ENCODE measurements at regions not wholly inside any gene's neighbourhood (a gene's known extent, or its start where the extent isn't known, plus 50 kb on each side); places are given as distances from the start of the nearest gene placed in this dataset.

DNA sequence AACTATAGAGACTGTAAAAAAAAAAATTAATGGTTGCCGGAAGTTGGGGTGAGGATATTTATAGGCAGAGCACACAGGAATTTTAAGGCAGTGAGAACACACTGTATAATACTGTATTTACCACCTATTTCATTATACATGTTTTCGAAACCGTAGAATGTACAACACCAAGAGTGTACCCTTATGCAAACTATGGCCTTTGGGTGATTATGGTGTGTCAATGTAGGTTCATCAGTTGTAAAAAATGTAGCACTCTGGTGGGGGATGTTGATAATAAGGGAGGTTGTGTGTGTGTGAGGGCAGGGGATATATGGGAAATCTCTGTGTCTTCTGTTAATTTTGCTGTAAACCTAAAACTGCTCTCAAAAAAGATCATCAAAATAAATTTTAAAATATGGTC, 791.7 kb upstream of the CDH10 start:
- H3K27me3 ChIP-seq (ENCODE audit: low read length) = no peaks in the 10 kb centered on the region
- intact Hi-C loops (cut with micrococcal nuclease) = no loop called here
- no peaks in the 10 kb centered on the region for H4K20me1 ChIP-seq (ENCODE audit: low read length)
- BruUV-seq (replicated peaks) = no TSS peak
- H3K79me2 ChIP-seq (ENCODE audit: low read length) = no peaks in the 10 kb centered on the region
- H3K9me3 ChIP-seq (ENCODE audit: low read length) = no peaks in the 10 kb centered on the region
- H3K9me2 ChIP-seq (replicated peaks; ENCODE audit: low read length) = no peaks in the 10 kb centered on the region
- H3F3A ChIP-seq (ENCODE audit: low read length, unreplicated experiment) = no peaks in the 10 kb centered on the region
- TF ChIP-seq, protein P1, sequence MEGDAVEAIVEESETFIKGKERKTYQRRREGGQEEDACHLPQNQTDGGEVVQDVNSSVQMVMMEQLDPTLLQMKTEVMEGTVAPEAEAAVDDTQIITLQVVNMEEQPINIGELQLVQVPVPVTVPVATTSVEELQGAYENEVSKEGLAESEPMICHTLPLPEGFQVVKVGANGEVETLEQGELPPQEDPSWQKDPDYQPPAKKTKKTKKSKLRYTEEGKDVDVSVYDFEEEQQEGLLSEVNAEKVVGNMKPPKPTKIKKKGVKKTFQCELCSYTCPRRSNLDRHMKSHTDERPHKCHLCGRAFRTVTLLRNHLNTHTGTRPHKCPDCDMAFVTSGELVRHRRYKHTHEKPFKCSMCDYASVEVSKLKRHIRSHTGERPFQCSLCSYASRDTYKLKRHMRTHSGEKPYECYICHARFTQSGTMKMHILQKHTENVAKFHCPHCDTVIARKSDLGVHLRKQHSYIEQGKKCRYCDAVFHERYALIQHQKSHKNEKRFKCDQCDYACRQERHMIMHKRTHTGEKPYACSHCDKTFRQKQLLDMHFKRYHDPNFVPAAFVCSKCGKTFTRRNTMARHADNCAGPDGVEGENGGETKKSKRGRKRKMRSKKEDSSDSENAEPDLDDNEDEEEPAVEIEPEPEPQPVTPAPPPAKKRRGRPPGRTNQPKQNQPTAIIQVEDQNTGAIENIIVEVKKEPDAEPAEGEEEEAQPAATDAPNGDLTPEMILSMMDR (conservative IDR thresholded peaks at IDR 0.05; ENCODE audit: low read depth, low read length) = no peak
- DNase-seq (no peak), ATAC-seq (no peak)
- H2AFZ ChIP-seq (ENCODE audit: low read length) = no peak overlapping the region
- no peak overlapping the region for H3K9ac ChIP-seq (ENCODE audit: low read length)
- H3K4me3 ChIP-seq (ENCODE audit: low read length) = no peak overlapping the region
- no peaks in the 10 kb centered on the region for H3K36me3 ChIP-seq (ENCODE audit: low read depth, low read length)
- no peaks in the 10 kb centered on the region for H3K4me1 ChIP-seq (ENCODE audit: insufficient read depth, low read length)
- POLR2A ChIA-PET (ENCODE audit: unreplicated experiment) = no interaction called here
- H3K27ac ChIP-seq (ENCODE audit: low read length) = no peak overlapping the region
- CTCF ChIA-PET = no interaction called here
- H3K4me2 ChIP-seq (ENCODE audit: low read length) = no peak overlapping the region

- ATAC-seq (no peak), DNase-seq (no peak)
- Histone ChIP-seq H3K4me2 (ENCODE audit: low read length) (no peak overlapping the region), H3K9ac (ENCODE audit: low read length) (no peak overlapping the region), H3K27me3 (ENCODE audit: low read length) (no peaks in the 10 kb centered on the region), H2AFZ (ENCODE audit: low read length) (no peak overlapping the region), H4K20me1 (ENCODE audit: low read length) (no peaks in the 10 kb centered on the region), H3K27ac (ENCODE audit: low read length) (no peak overlapping the region), H3K36me3 (ENCODE audit: low read depth, low read length) (no peaks in the 10 kb centered on the region), H3K4me3 (ENCODE audit: low read length) (no peak overlapping the region), H3K4me1 (ENCODE audit: insufficient read depth, low read length) (no peaks in the 10 kb centered on the region), H3K79me2 (ENCODE audit: low read length) (no peaks in the 10 kb centered on the region), H3F3A (ENCODE audit: low read length, unreplicated experiment) (no peaks in the 10 kb centered on the region), H3K9me2 (replicated peaks; ENCODE audit: low read length) (no peaks in the 10 kb centered on the region), H3K9me3 (ENCODE audit: low read length) (no peaks in the 10 kb centered on the region)
- TF ChIP-seq EZH2phosphoT487 (IDR thresholded peaks at IDR 0.05; ENCODE audit: borderline replicate concordance, low read length) = no peak
- no peak for TF ChIP-seq EZH2 (IDR thresholded peaks at IDR 0.05; ENCODE audit: low read length, unreplicated experiment)
- TF ChIP-seq, protein P1 (conservative IDR thresholded peaks at IDR 0.05; ENCODE audit: low read depth, low read length) = no peak
- POLR2A ChIA-PET (ENCODE audit: unreplicated experiment) = no interaction called here
- no TSS peak for BruUV-seq (replicated peaks)
- intact Hi-C loops (cut with micrococcal nuclease) = no loop called here
- CTCF ChIA-PET = no interaction called here
These were observed 791.1 kb upstream of the CDH10 start for GRCh38 chr5:25435882-25436281.

DNA sequence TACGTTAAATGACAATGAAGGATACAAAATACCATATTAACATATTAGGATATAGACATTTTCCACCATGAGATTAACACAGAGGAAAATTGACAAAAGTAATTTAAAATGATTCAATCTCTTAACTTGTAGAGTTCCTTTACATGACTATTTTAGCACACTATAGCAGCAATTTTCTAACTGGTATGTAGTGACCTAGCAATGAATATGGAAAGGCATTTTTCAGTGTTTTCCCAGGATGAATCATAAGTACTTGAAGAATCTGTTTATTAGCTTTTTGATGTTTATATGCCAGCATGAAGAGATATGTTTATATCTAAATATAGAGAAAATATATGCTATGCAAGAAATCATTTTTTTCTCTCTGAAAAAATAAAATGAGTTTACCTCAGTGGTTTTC, 782.5 kb upstream of the CDH10 start:
- POLR2A ChIA-PET (ENCODE audit: unreplicated experiment) = no interaction called here
- no peaks in the 10 kb centered on the region for H3K9me3 ChIP-seq (ENCODE audit: low read length)
- intact Hi-C loops (cut with micrococcal nuclease) = no loop called here
- TF ChIP-seq EZH2 (IDR thresholded peaks at IDR 0.05; ENCODE audit: low read length, unreplicated experiment) (no peak), EZH2phosphoT487 (IDR thresholded peaks at IDR 0.05; ENCODE audit: borderline replicate concordance, low read length) (no peak)
- TF ChIP-seq, protein P1 (conservative IDR thresholded peaks at IDR 0.05; ENCODE audit: low read depth, low read length) = no peak
- CTCF ChIA-PET = no interaction called here
- DNase-seq = peak; percentile 55
- no peaks in the 10 kb centered on the region for H3K36me3 ChIP-seq (ENCODE audit: low read depth, low read length)
- no peak overlapping the region for H3K27ac ChIP-seq (ENCODE audit: low read length)
- no peak overlapping the region for H2AFZ ChIP-seq (ENCODE audit: low read length)
- H3K27me3 ChIP-seq (ENCODE audit: low read length) = no peaks in the 10 kb centered on the region
- ATAC-seq = peak; percentile 74
- H4K20me1 ChIP-seq (ENCODE audit: low read length) = no peaks in the 10 kb centered on the region
- H3K4me2 ChIP-seq (ENCODE audit: low read length) = no peak overlapping the region
- H3K4me1 ChIP-seq (ENCODE audit: insufficient read depth, low read length) = no peaks in the 10 kb centered on the region
- BruUV-seq (replicated peaks) = no TSS peak
- H3K79me2 ChIP-seq (ENCODE audit: low read length) = no peaks in the 10 kb centered on the region
- no peaks in the 10 kb centered on the region for H3K9me2 ChIP-seq (replicated peaks; ENCODE audit: low read length)
- no peak overlapping the region for H3K4me3 ChIP-seq (ENCODE audit: low read length)
- H3K9ac ChIP-seq (ENCODE audit: low read length) = no peak overlapping the region
- no peaks in the 10 kb centered on the region for H3F3A ChIP-seq (ENCODE audit: low read length, unreplicated experiment)
